Mammary epithelial cell (primary cell): ENCODE measurements at regions not wholly inside any gene's neighbourhood (a gene's known extent, or its start where the extent isn't known, plus 50 kb on each side); places are given as distances from the start of the nearest gene placed in this dataset.

Experiments used
- EZH2 ChIP-seq: IDR thresholded peaks from 2 replicates; pipeline ENCODE4 v1.6.1; 2012; ENCODE audit warnings: low read length, inconsistent platforms, borderline replicate concordance
- TF ChIP-seq, protein P1 (sequence below), 2 donors: IDR thresholded peaks in 1 of 2; conservative IDR thresholded peaks in 1 of 2; 2 replicates each; pipeline ENCODE4 v1.5.1; 2011 to 2012; ENCODE audit warnings: inconsistent platforms in 2 of 2, low read length in 2 of 2, mild to moderate bottlenecking in 2 of 2, control low read depth in 1 of 2, low read depth in 1 of 2; ENCODE audit not compliant: insufficient read depth in 1 of 2; ENCODE audit errors: extremely low read depth in 1 of 2

DNA sequence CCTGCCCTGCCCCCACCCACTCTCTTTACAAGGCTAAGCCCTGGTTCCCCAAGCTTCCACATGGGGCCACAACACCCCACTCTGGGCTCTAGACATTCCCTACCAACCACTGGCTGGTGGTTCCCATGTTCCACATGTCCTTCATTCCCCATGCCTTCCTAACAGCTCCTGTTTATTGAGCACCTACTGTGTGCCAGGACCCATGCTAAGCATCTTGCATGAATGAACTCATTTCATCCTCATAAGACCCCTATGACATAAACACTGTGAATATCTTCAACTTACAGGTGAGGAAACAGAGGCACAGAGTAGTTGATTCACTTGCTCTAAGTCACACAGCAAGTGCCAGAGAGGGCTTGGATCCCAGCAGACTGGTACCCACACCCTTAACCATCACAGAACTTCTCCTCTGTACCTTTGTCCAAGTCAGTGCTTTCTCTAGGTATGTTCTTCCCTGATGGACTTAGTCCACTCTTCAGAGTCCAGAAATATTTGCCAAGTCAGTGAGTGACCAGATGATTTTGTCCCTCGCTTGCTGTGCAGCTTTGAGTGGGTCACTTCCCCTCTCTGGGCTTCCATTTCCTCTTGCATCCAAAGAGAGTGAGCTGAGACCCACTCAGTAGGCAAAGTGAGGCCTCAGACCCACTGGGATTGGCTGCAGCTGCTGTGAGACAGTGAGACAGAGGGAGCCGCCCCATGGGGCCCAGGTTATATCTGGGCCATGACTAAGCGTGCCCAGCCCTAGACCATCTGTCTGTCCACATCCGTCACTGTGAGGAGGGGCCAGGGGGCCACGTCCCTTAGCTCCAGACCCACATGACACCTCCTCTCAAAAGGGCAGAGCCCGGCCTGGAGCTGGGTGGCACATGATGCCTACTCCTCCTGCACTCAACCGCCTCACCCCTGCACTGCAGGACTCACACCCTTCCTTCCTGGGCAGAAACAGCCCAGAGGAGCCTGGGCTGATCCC, 132.4 kb downstream of the MN1 start:
- TF ChIP-seq EZH2, result no peak
- TF ChIP-seq, protein P1, sequence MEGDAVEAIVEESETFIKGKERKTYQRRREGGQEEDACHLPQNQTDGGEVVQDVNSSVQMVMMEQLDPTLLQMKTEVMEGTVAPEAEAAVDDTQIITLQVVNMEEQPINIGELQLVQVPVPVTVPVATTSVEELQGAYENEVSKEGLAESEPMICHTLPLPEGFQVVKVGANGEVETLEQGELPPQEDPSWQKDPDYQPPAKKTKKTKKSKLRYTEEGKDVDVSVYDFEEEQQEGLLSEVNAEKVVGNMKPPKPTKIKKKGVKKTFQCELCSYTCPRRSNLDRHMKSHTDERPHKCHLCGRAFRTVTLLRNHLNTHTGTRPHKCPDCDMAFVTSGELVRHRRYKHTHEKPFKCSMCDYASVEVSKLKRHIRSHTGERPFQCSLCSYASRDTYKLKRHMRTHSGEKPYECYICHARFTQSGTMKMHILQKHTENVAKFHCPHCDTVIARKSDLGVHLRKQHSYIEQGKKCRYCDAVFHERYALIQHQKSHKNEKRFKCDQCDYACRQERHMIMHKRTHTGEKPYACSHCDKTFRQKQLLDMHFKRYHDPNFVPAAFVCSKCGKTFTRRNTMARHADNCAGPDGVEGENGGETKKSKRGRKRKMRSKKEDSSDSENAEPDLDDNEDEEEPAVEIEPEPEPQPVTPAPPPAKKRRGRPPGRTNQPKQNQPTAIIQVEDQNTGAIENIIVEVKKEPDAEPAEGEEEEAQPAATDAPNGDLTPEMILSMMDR (conservative IDR thresholded peaks at IDR 0.05 in 1 of 2, IDR thresholded peaks at IDR 0.05 in 1 of 2; ENCODE audit: extremely low read depth in 1 of 2, insufficient read depth in 1 of 2, low read depth in 1 of 2, low read length in 2 of 2), result no peak
